GM18868 (cell line): ENCODE measurements at regions not wholly inside any gene's neighbourhood (a gene's known extent, or its start where the extent isn't known, plus 50 kb on each side); places are given as distances from the start of the nearest gene placed in this dataset.
A peak's percentile ranks its signal among the peaks of the same experiment; 100 is the strongest.

Source experiments
- ATAC-seq: cut with Tn5 transposase; IDR thresholded peaks from one replicate; pipeline ENCODE4 v1.9.1; 2021; ENCODE audit warnings: mild to moderate bottlenecking, moderate library complexity; ENCODE audit not compliant: unreplicated experiment

GRCh38 chr13:105207572-105208293, 1327.7 kb downstream of the EFNB2 start:
- no peak for ATAC-seq

- ATAC-seq: peak; percentile 88
Measured at GRCh38 chr13:105202354-105202753, 1333.1 kb downstream of the EFNB2 start.

GRCh38 chr13:105201351-105201750, 1334.1 kb downstream of the EFNB2 start:
- ATAC-seq: no peak

- no peak for ATAC-seq
Measured at GRCh38 chr13:105200181-105200580, 1335.3 kb downstream of the EFNB2 start.

GRCh38 chr13:105196052-105196451, 1339.4 kb downstream of the EFNB2 start:
- no peak for ATAC-seq

GRCh38 chr13:105193026-105193425, 1342.4 kb downstream of the EFNB2 start:
- no peak for ATAC-seq

GRCh38 chr13:105184201-105184600, 1351.3 kb downstream of the EFNB2 start:
- ATAC-seq: no peak

- ATAC-seq: peak; percentile 64
Measured at GRCh38 chr13:105177265-105177900, 1358.1 kb downstream of the EFNB2 start.

GRCh38 chr13:105170438-105170837, 1365.0 kb downstream of the EFNB2 start:
- ATAC-seq: no peak

- ATAC-seq: no peak
Measured at GRCh38 chr13:105168295-105168694, 1367.2 kb downstream of the EFNB2 start.

- ATAC-seq: no peak
Measured at GRCh38 chr13:105167385-105167784, 1368.1 kb downstream of the EFNB2 start.

- peak; percentile 97 for ATAC-seq
Measured at GRCh38 chr13:105165449-105166125, 1369.9 kb downstream of the EFNB2 start.

- no peak for ATAC-seq
Measured at GRCh38 chr13:105159841-105160240, 1375.6 kb downstream of the EFNB2 start.

- ATAC-seq: no peak
Measured at GRCh38 chr13:105153611-105154010, 1381.9 kb downstream of the EFNB2 start.

- ATAC-seq: no peak
Measured at GRCh38 chr13:105151639-105152038, 1383.8 kb downstream of the EFNB2 start.

GRCh38 chr13:105147461-105147860, 1388.0 kb downstream of the EFNB2 start:
- ATAC-seq: no peak

GRCh38 chr13:105144936-105145335, 1390.5 kb downstream of the EFNB2 start:
- ATAC-seq: no peak

- ATAC-seq: no peak
Measured at GRCh38 chr13:105144020-105144419, 1391.4 kb downstream of the EFNB2 start.

GRCh38 chr13:105142556-105142955, 1392.9 kb downstream of the EFNB2 start:
- ATAC-seq: no peak

GRCh38 chr13:105139380-105140285, 1395.8 kb downstream of the EFNB2 start:
- peak; percentile 94 for ATAC-seq

GRCh38 chr13:105139048-105139379, 1396.4 kb downstream of the EFNB2 start:
- ATAC-seq: peak; percentile 10
